H9 (cell line): ENCODE measurements at regions not wholly inside any gene's neighbourhood (a gene's known extent, or its start where the extent isn't known, plus 50 kb on each side); places are given as distances from the start of the nearest gene placed in this dataset.

ENCODE experiments used
- DNase-seq: peaks from one replicate; pipeline ENCODE4 v3.0.0-alpha.2; 2017
- H2AFZ ChIP-seq: one replicate; pipeline ENCODE4 v1.6.1; 2013; ENCODE audit warnings: mild to moderate bottlenecking, low read length, control low read depth, moderate library complexity
- H2AK5ac ChIP-seq: 2 replicates; pipeline ENCODE4 v1.6.1; 2013; ENCODE audit warnings: low read length, control low read depth, mixed read lengths; ENCODE audit not compliant: insufficient read length
- H2BK120ac ChIP-seq: one replicate; pipeline ENCODE4 v1.6.1; 2013; ENCODE audit warnings: low read depth, mild to moderate bottlenecking, low read length, control low read depth, inconsistent platforms; ENCODE audit not compliant: poor library complexity, severe bottlenecking
- H2BK12ac ChIP-seq: 2 replicates; pipeline ENCODE4 v1.6.1; 2013; ENCODE audit warnings: low read length, control low read depth, mixed read lengths, low read depth; ENCODE audit not compliant: insufficient read length
- H2BK15ac ChIP-seq: 2 replicates; pipeline ENCODE4 v1.6.1; 2013; ENCODE audit warnings: low read depth, low read length, control low read depth
- H2BK20ac ChIP-seq: one replicate; pipeline ENCODE4 v1.6.1; 2013; ENCODE audit warnings: low read depth, mild to moderate bottlenecking, low read length, control low read depth, inconsistent platforms; ENCODE audit not compliant: poor library complexity, severe bottlenecking
- H2BK5ac ChIP-seq: 2 replicates; pipeline ENCODE4 v1.6.1; 2013; ENCODE audit warnings: low read length, control low read depth, mixed read lengths; ENCODE audit not compliant: insufficient read length
- H3K14ac ChIP-seq: 2 replicates; pipeline ENCODE4 v1.6.1; 2013; ENCODE audit warnings: low read length, control low read depth; ENCODE audit not compliant: insufficient read depth
- H3K18ac ChIP-seq: 2 replicates; pipeline ENCODE4 v1.6.1; 2013; ENCODE audit warnings: low read depth, mild to moderate bottlenecking, mixed read lengths, low read length, control low read depth; ENCODE audit not compliant: insufficient read length
- H3K23ac ChIP-seq: 2 replicates; pipeline ENCODE4 v1.6.1; 2013; ENCODE audit warnings: low read length, control low read depth, mixed read lengths, low read depth; ENCODE audit not compliant: insufficient read length
- H3K23me2 ChIP-seq: 2 replicates; pipeline ENCODE4 v1.6.1; 2013; ENCODE audit warnings: low read depth, mild to moderate bottlenecking, mixed read lengths, low read length, control low read depth; ENCODE audit not compliant: insufficient read length, poor library complexity, severe bottlenecking
- H3K27ac ChIP-seq: 2 replicates; pipeline ENCODE4 v1.5.1; 2013; ENCODE audit warnings: low read length, control low read depth, mixed read lengths, low read depth; ENCODE audit not compliant: insufficient read length
- H3K27me3 ChIP-seq: 2 replicates; pipeline ENCODE4 v1.6.1; 2013; ENCODE audit warnings: low read length, control low read depth, inconsistent platforms; ENCODE audit not compliant: insufficient read depth
- H3K4ac ChIP-seq: 2 replicates; pipeline ENCODE4 v1.6.1; 2013; ENCODE audit warnings: low read depth, mild to moderate bottlenecking, control low read depth, inconsistent platforms, low read length, moderate library complexity
- H3K4me1 ChIP-seq: 2 replicates; pipeline ENCODE4 v1.6.1; 2013; ENCODE audit warnings: low read length, control low read depth, inconsistent platforms; ENCODE audit not compliant: insufficient read depth
- H3K4me2 ChIP-seq: 2 replicates; pipeline ENCODE4 v1.6.1; 2013; ENCODE audit warnings: low read length, control low read depth, mixed read lengths; ENCODE audit not compliant: insufficient read length, insufficient read depth
- H3K56ac ChIP-seq: 2 replicates; pipeline ENCODE4 v1.6.1; 2013; ENCODE audit warnings: low read depth, mild to moderate bottlenecking, mixed read lengths, low read length, control low read depth; ENCODE audit not compliant: insufficient read length
- H3K79me1 ChIP-seq: 2 replicates; pipeline ENCODE4 v1.6.1; 2013; ENCODE audit warnings: low read depth, mild to moderate bottlenecking, moderate library complexity, low read length, control low read depth, inconsistent platforms; ENCODE audit not compliant: insufficient read depth, poor library complexity, severe bottlenecking
- H3K79me2 ChIP-seq: 2 replicates; pipeline ENCODE4 v1.6.1; 2013; ENCODE audit warnings: low read length, control low read depth, inconsistent platforms; ENCODE audit not compliant: insufficient read depth
- H3K9ac ChIP-seq: 2 replicates; pipeline ENCODE4 v1.6.1; 2013; ENCODE audit warnings: low read length, control low read depth, mixed read lengths; ENCODE audit not compliant: insufficient read length; ENCODE audit errors: extremely low read depth
- H3K9me3 ChIP-seq: one replicate; pipeline ENCODE4 v1.6.1; 2013; ENCODE audit warnings: low read depth, low read length, inconsistent platforms; ENCODE audit not compliant: control insufficient read depth
- H3T11ph ChIP-seq: one replicate; pipeline ENCODE4 v1.6.1; 2013; ENCODE audit warnings: mild to moderate bottlenecking, low read length, control low read depth, inconsistent platforms
- H4K20me1 ChIP-seq: one replicate; pipeline ENCODE4 v1.6.1; 2013; ENCODE audit not compliant: control insufficient read depth, insufficient read length, insufficient read depth
- H4K5ac ChIP-seq: 2 replicates; pipeline ENCODE4 v1.6.1; 2013; ENCODE audit warnings: low read depth, mild to moderate bottlenecking, mixed read lengths, low read length, control low read depth; ENCODE audit not compliant: insufficient read length
- H4K8ac ChIP-seq: replicated peaks from 2 replicates; pipeline ENCODE4 v1.6.1; 2013; ENCODE audit warnings: low read length, control low read depth, mixed read lengths, low read depth; ENCODE audit not compliant: insufficient read length
- H4K91ac ChIP-seq: 2 replicates; pipeline ENCODE4 v1.6.1; 2013; ENCODE audit warnings: low read depth, mild to moderate bottlenecking, moderate library complexity, mixed read lengths, low read length, control low read depth; ENCODE audit not compliant: insufficient read length
- H3K27ac Mint-ChIP-seq, 3 experiments: 2 replicates in 2 of 3; 3 replicates in 1 of 3; pipeline ENCODE4 v1.8.0; 2020 to 2021; ENCODE audit warnings: mixed read lengths in 3 of 3, mild to moderate bottlenecking in 1 of 3, moderate library complexity in 1 of 3
- H3K27me3 Mint-ChIP-seq: 2 replicates; pipeline ENCODE4 v1.8.0; 2021; ENCODE audit warnings: low read depth, mild to moderate bottlenecking, moderate library complexity, mixed read lengths
- H3K36me3 Mint-ChIP-seq, 3 experiments: 2 replicates in 2 of 3; 3 replicates in 1 of 3; pipeline ENCODE4 v1.8.0; 2020 to 2021; ENCODE audit warnings: low read depth in 3 of 3, mixed read lengths in 3 of 3; ENCODE audit not compliant: insufficient read depth in 1 of 3
- H3K4me1 Mint-ChIP-seq, 2 experiments: 2 replicates each; pipeline ENCODE4 v1.8.0; 2020; ENCODE audit warnings: mixed read lengths in 2 of 2
- H3K4me3 Mint-ChIP-seq, 2 experiments: 2 replicates in 1 of 2; 3 replicates in 1 of 2; pipeline ENCODE4 v1.8.0; 2020 to 2021; ENCODE audit warnings: mild to moderate bottlenecking in 2 of 2, mixed read lengths in 2 of 2, moderate library complexity in 1 of 2
- H3K9me3 Mint-ChIP-seq, 2 experiments: 2 replicates in 1 of 2; 3 replicates in 1 of 2; pipeline ENCODE4 v1.8.0; 2020; ENCODE audit warnings: mild to moderate bottlenecking in 2 of 2, mixed read lengths in 2 of 2, moderate library complexity in 1 of 2
- TF ChIP-seq, protein P1 (sequence below): fragments of 200-600 bp; sonication (generic); conservative IDR thresholded peaks from 3 replicates; pipeline ENCODE4 v1.8.0; 2021; ENCODE audit warnings: antibody characterized with exemption, mild to moderate bottlenecking

DNA sequence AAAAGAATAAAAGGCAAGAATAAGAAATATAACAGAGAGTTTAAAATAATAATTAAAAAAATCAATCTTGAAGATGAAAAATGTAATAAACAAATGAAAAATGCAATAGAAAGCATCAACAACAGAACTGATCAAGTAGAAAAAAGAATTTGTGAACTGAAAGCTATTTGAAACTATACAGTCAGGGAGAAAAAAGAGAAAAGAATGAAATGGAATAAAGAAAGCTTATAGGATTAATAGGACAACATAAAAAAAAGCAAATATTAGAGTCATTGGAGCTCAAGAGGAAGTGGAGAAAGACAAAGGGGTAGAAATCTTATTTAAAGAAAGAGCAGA, 126.8 kb upstream of the RPL34 start:
- Histone ChIP-seq H3K4me1 (no peaks in the 10 kb centered on the region), H3K18ac (no peak overlapping the region), H3K27ac (no peak overlapping the region), H3K79me1 (no peaks in the 10 kb centered on the region), H4K5ac (no peak overlapping the region), H4K20me1 (no peaks in the 10 kb centered on the region), H3K9ac (no peak overlapping the region), H3K4ac (no peak overlapping the region), H3T11ph (no peak overlapping the region), H2BK5ac (no peak overlapping the region), H2AFZ (no peak overlapping the region), H2BK15ac (no peak overlapping the region), H4K8ac (no peak overlapping the region), H2BK12ac (no peak overlapping the region), H3K79me2 (no peaks in the 10 kb centered on the region), H3K4me2 (no peak overlapping the region), H4K91ac (no peak overlapping the region), H3K27me3 (no peaks in the 10 kb centered on the region), H3K23ac (no peak overlapping the region), H3K56ac (no peak overlapping the region), H2BK120ac (no peak overlapping the region), H3K9me3 (no peaks in the 10 kb centered on the region), H3K14ac (no peak overlapping the region), H2AK5ac (no peak overlapping the region), H2BK20ac (no peak overlapping the region), H3K23me2 (no peaks in the 10 kb centered on the region)
- Mint-ChIP-seq H3K36me3 (no peaks in the 10 kb centered on the region; a peak in 1 of 7 replicates), H3K27me3 (peaks cover 2% of the 10 kb centered on the region), H3K4me1 (no peaks in the 10 kb centered on the region), H3K9me3 (peaks cover 4 to 9% of the 10 kb centered on the region in 2 experiments; a peak in 2 of 5 replicates), H3K4me3 (no peak overlapping the region), H3K27ac (no peak overlapping the region)
- no peak for DNase-seq
- TF ChIP-seq, protein P1, sequence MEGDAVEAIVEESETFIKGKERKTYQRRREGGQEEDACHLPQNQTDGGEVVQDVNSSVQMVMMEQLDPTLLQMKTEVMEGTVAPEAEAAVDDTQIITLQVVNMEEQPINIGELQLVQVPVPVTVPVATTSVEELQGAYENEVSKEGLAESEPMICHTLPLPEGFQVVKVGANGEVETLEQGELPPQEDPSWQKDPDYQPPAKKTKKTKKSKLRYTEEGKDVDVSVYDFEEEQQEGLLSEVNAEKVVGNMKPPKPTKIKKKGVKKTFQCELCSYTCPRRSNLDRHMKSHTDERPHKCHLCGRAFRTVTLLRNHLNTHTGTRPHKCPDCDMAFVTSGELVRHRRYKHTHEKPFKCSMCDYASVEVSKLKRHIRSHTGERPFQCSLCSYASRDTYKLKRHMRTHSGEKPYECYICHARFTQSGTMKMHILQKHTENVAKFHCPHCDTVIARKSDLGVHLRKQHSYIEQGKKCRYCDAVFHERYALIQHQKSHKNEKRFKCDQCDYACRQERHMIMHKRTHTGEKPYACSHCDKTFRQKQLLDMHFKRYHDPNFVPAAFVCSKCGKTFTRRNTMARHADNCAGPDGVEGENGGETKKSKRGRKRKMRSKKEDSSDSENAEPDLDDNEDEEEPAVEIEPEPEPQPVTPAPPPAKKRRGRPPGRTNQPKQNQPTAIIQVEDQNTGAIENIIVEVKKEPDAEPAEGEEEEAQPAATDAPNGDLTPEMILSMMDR = no peak
